Sigmoid colon (tissue), 4 donors: ENCODE measurements at regions not wholly inside any gene's neighbourhood (a gene's known extent, or its start where the extent isn't known, plus 50 kb on each side); places are given as distances from the start of the nearest gene placed in this dataset.

Experiments
- CTCF ChIP-seq, 4 experiments: fragments of 450-650 bp in 3 of 4; fragments of 200-600 bp in 1 of 4; IDR thresholded peaks; one replicate each; pipeline ENCODE4 v1.5.1; 2016 to 2019; ENCODE audit warnings: antibody characterized with exemption in 4 of 4, mild to moderate bottlenecking in 3 of 4, moderate library complexity in 2 of 4
- EP300 ChIP-seq, 4 donors: sonication (generic); formaldehyde crosslinking; IDR thresholded peaks; one replicate each; pipeline ENCODE4 v1.6.1; 2017; ENCODE audit warnings: antibody characterized with exemption in 4 of 4
- POLR2A ChIP-seq, 2 donors: fragments of 450-650 bp; IDR thresholded peaks; one replicate each; pipeline ENCODE4 v1.6.1; 2016; ENCODE audit warnings: antibody characterized with exemption in 2 of 2, mild to moderate bottlenecking in 2 of 2, moderate library complexity in 2 of 2
- POLR2AphosphoS5 ChIP-seq, 4 donors: sonication (generic); formaldehyde crosslinking; IDR thresholded peaks; one replicate each; pipeline ENCODE4 v1.6.1; 2017; ENCODE audit warnings: antibody characterized with exemption in 4 of 4

- TF ChIP-seq EP300 (IDR thresholded peaks at IDR 0.05) = no peak
- TF ChIP-seq CTCF (IDR thresholded peaks at IDR 0.05) = no peak
- TF ChIP-seq POLR2A (IDR thresholded peaks at IDR 0.05) = no peak
- TF ChIP-seq POLR2AphosphoS5 (IDR thresholded peaks at IDR 0.05) = no peak
Measured at GRCh38 chr14:105945896-105946295, 419.5 kb downstream of the TMEM121 start.
